ENCODE measurements at regions not wholly inside any gene's neighbourhood (a gene's known extent, or its start where the extent isn't known, plus 50 kb on each side); places are given as distances from the start of the nearest gene placed in this dataset.
A peak's percentile ranks its signal among the peaks of the same experiment; 100 is the strongest.

- ATAC-seq (peak in 1 of 4 donors; percentile 25), DNase-seq (no peak)
- H3K27me3 ChIP-seq, result no peaks in the 10 kb centered on the region
- intact Hi-C loops (cut with DNase I), result no loop called here
- no peaks in the 10 kb centered on the region for H3K36me3 ChIP-seq
- H3K4me1 ChIP-seq, result no peaks in the 10 kb centered on the region
- WGBS (ENCODE audit: insufficient coverage, low coverage, low lambda C conversion rate, missing lambda C conversion rate), result 46% methylated on average over 7 of the region's 7 CpGs
- no peak overlapping the region for H3K4me3 ChIP-seq
- TF ChIP-seq POLR2A (IDR thresholded peaks at IDR 0.05) (no peak), CTCF (IDR thresholded peaks at IDR 0.05) (no peak)
- no peak overlapping the region for H3K27ac ChIP-seq
- H3K9me3 ChIP-seq, result no peaks in the 10 kb centered on the region
Observed at GRCh38 chr5:164651546-164652275, 1146.3 kb downstream of the MAT2B start.

GRCh38 chr5:164652276-164652660 is 1146.8 kb downstream of the MAT2B start:
- TF ChIP-seq CTCF (IDR thresholded peaks at IDR 0.05), result no peak
- no peak for TF ChIP-seq POLR2A (IDR thresholded peaks at IDR 0.05)
- ATAC-seq (no peak), DNase-seq (no peak)
- Histone ChIP-seq H3K27ac (no peak overlapping the region), H3K4me1 (no peaks in the 10 kb centered on the region), H3K27me3 (no peaks in the 10 kb centered on the region), H3K9me3 (no peaks in the 10 kb centered on the region), H3K4me3 (no peak overlapping the region), H3K36me3 (no peaks in the 10 kb centered on the region)
- 30% methylated on average over 1 of the region's 1 CpG for WGBS (ENCODE audit: insufficient coverage, low coverage, low lambda C conversion rate, missing lambda C conversion rate)
- intact Hi-C loops (cut with DNase I), result no loop called here

GRCh38 chr5:164663198-164663989 is 1158.0 kb downstream of the MAT2B start:
- H3K4me3 ChIP-seq, result no peak overlapping the region
- no peaks in the 10 kb centered on the region for H3K9me3 ChIP-seq
- no peak for TF ChIP-seq CTCF (IDR thresholded peaks at IDR 0.05)
- TF ChIP-seq POLR2A (IDR thresholded peaks at IDR 0.05), result no peak
- no peak for DNase-seq
- no peak for ATAC-seq
- H3K27me3 ChIP-seq, result no peaks in the 10 kb centered on the region
- intact Hi-C loops (cut with DNase I), result no loop called here
- H3K27ac ChIP-seq, result no peak overlapping the region
- WGBS (ENCODE audit: insufficient coverage, low coverage, low lambda C conversion rate, missing lambda C conversion rate), result 33% methylated on average over 2 of the region's 2 CpGs
- H3K36me3 ChIP-seq, result no peaks in the 10 kb centered on the region
- H3K4me1 ChIP-seq, result no peaks in the 10 kb centered on the region

- DNase-seq (no peak), ATAC-seq (no peak)
- TF ChIP-seq CTCF (IDR thresholded peaks at IDR 0.05) (no peak), POLR2A (IDR thresholded peaks at IDR 0.05) (no peak)
- WGBS (ENCODE audit: insufficient coverage, low coverage, low lambda C conversion rate, missing lambda C conversion rate), result 16% methylated on average over 3 of the region's 3 CpGs
- H3K4me1 ChIP-seq, result no peaks in the 10 kb centered on the region
- H3K27me3 ChIP-seq, result no peaks in the 10 kb centered on the region
- intact Hi-C loops (cut with DNase I), result no loop called here
- H3K36me3 ChIP-seq, result no peaks in the 10 kb centered on the region
- no peak overlapping the region for H3K4me3 ChIP-seq
- no peak overlapping the region for H3K27ac ChIP-seq
- H3K9me3 ChIP-seq, result no peaks in the 10 kb centered on the region
Observed at GRCh38 chr5:164671640-164672039, 1166.2 kb downstream of the MAT2B start.
